Ovary (tissue), 7 donors: ENCODE measurements at regions not wholly inside any gene's neighbourhood (a gene's known extent, or its start where the extent isn't known, plus 50 kb on each side); places are given as distances from the start of the nearest gene placed in this dataset.
A peak's percentile ranks its signal among the peaks of the same experiment; 100 is the strongest.

Experiments used
- DNase-seq, 5 donors: peaks; one replicate each; pipeline ENCODE4 v3.0.0-alpha.2; 2019 to 2020
- H3K27ac ChIP-seq, 2 donors: fragments of 200-600 bp; one replicate each; pipeline versions ENCODE4 v1.5.1 to v1.8.0; 2019 to 2022
- H3K27me3 ChIP-seq: fragments of 200-600 bp; one replicate; pipeline ENCODE4 v1.8.0; 2022
- H3K36me3 ChIP-seq: fragments of 200-600 bp; sonication (generic); one replicate; pipeline ENCODE4 v1.5.1; 2019
- H3K4me1 ChIP-seq: one replicate; pipeline ENCODE4 v1.8.1; 2013; ENCODE audit warnings: mild to moderate bottlenecking, moderate library complexity; ENCODE audit not compliant: insufficient read depth
- H3K4me3 ChIP-seq: fragments of 200-600 bp; sonication (generic); one replicate; pipeline ENCODE4 v1.5.1; 2017
- H3K9me3 ChIP-seq, 2 donors: fragments of 200-600 bp in 1 of 2; sonication (generic) in 1 of 2; one replicate each; pipeline versions ENCODE4 v1.5.1 to v1.8.1; 2013 to 2019; ENCODE audit warnings: mild to moderate bottlenecking in 1 of 2, moderate library complexity in 1 of 2
- EP300 ChIP-seq: sonication (generic); formaldehyde crosslinking; IDR thresholded peaks from one replicate; pipeline ENCODE4 v1.6.1; 2017; ENCODE audit warnings: antibody characterized with exemption
- POLR2A ChIP-seq: fragments of 450-650 bp; IDR thresholded peaks from one replicate; pipeline ENCODE4 v1.6.1; 2017; ENCODE audit warnings: antibody characterized with exemption, mild to moderate bottlenecking, moderate library complexity
- WGBS, 3 donors: extraction: QIAGEN DNeasy Blood & Tissue Kit in 1 of 3; methylation state at CpG; one replicate each; pipeline versions ENCODE4 v1.1.5 to v1.1.7; 2013 to 2017; 5-methylcytosine and 5-hydroxymethylcytosine counted together
- intact Hi-C, 4 donors: fragments of 100-400 bp; cut with DNase I; formaldehyde crosslinking; loops; one replicate each; pipeline versions ENCODE4 v1.11.0 to v1.15.1; 2022 to 2023
- TF ChIP-seq, protein P1 (sequence below), 3 donors: fragments of 450-650 bp in 2 of 3; fragments of 200-600 bp in 1 of 3; IDR thresholded peaks; one replicate each; pipeline versions ENCODE4 v1.5.1 to v1.8.0; 2016 to 2022; ENCODE audit warnings: antibody characterized with exemption in 3 of 3, mild to moderate bottlenecking in 1 of 3
- donor health status: DM: no; HTN: no; CAD: no; lungs with moderate emphysema.
- donor health status: DM: no; HTN: no; CAD: no.
- donor health status: Bipolar disorder and iron deficiency.
- donor health status: DM: no; HTN: no; CAD: no.
- donor health status: DM: yes; HTN: yes; CAD: no.

GRCh38 chr20:4329232-4329631 is 80.1 kb upstream of the ADRA1D start:
- no peak for DNase-seq
- Histone ChIP-seq H3K4me3 (no peak overlapping the region), H3K27me3 (no peaks in the 10 kb centered on the region), H3K9me3 (no peaks in the 10 kb centered on the region), H3K27ac (no peak overlapping the region), H3K36me3 (no peaks in the 10 kb centered on the region), H3K4me1 (no peaks in the 10 kb centered on the region)
- WGBS, 3 donors = 62 to 70% (median 64%) methylated on average over 5 of the region's 5 CpGs
- intact Hi-C loops = no loop called here
- TF ChIP-seq, protein P1, sequence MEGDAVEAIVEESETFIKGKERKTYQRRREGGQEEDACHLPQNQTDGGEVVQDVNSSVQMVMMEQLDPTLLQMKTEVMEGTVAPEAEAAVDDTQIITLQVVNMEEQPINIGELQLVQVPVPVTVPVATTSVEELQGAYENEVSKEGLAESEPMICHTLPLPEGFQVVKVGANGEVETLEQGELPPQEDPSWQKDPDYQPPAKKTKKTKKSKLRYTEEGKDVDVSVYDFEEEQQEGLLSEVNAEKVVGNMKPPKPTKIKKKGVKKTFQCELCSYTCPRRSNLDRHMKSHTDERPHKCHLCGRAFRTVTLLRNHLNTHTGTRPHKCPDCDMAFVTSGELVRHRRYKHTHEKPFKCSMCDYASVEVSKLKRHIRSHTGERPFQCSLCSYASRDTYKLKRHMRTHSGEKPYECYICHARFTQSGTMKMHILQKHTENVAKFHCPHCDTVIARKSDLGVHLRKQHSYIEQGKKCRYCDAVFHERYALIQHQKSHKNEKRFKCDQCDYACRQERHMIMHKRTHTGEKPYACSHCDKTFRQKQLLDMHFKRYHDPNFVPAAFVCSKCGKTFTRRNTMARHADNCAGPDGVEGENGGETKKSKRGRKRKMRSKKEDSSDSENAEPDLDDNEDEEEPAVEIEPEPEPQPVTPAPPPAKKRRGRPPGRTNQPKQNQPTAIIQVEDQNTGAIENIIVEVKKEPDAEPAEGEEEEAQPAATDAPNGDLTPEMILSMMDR (IDR thresholded peaks at IDR 0.05) = no peak
- no peak for TF ChIP-seq EP300
- TF ChIP-seq POLR2A = no peak

DNA sequence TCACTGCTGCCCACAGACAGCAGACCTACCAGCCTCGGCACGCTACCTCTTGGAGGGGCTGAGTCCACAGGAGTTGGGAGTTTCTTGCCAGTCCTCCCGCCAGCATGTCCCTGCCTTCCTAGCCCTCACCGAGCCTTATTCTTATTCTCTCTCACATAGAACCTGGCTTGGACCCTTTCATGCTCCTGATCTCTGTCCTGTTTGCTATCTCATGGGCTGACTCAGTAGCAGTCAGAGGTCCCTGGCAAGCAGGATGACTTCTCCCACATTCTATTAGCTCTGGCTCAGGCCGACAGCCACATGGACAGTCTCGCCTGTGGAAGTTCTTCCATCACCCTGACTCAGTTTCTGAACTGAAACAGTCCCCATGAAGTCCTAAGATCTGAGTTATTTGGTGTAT is 79.5 kb upstream of the ADRA1D start:
- TF ChIP-seq EP300 (no peak), POLR2A (no peak)
- TF ChIP-seq, protein P1 (IDR thresholded peaks at IDR 0.05) = no peak
- H3K9me3 ChIP-seq = no peaks in the 10 kb centered on the region
- intact Hi-C loops = no loop called here

GRCh38 chr20:4327956-4328355 is 78.9 kb upstream of the ADRA1D start:
- WGBS, 3 donors = 70 to 84% (median 74%) methylated on average over 4 of the region's 4 CpGs
- Histone ChIP-seq H3K4me1 (no peaks in the 10 kb centered on the region), H3K4me3 (no peak overlapping the region), H3K9me3 (no peaks in the 10 kb centered on the region), H3K36me3 (no peaks in the 10 kb centered on the region), H3K27ac (no peak overlapping the region), H3K27me3 (no peaks in the 10 kb centered on the region)
- no peak for TF ChIP-seq EP300
- intact Hi-C loops = no loop called here
- DNase-seq = no peak

More for the DNA sequence above, 79.5 kb upstream of the ADRA1D start:
- H3K4me3 ChIP-seq = no peak overlapping the region
- 71 to 92% (median 91%) methylated on average over 6 of the region's 6 CpGs for WGBS, 3 donors
- no peaks in the 10 kb centered on the region for H3K36me3 ChIP-seq
- no peak for DNase-seq
- no peak overlapping the region for H3K27ac ChIP-seq
- H3K4me1 ChIP-seq = no peaks in the 10 kb centered on the region
- H3K27me3 ChIP-seq = no peaks in the 10 kb centered on the region

DNA sequence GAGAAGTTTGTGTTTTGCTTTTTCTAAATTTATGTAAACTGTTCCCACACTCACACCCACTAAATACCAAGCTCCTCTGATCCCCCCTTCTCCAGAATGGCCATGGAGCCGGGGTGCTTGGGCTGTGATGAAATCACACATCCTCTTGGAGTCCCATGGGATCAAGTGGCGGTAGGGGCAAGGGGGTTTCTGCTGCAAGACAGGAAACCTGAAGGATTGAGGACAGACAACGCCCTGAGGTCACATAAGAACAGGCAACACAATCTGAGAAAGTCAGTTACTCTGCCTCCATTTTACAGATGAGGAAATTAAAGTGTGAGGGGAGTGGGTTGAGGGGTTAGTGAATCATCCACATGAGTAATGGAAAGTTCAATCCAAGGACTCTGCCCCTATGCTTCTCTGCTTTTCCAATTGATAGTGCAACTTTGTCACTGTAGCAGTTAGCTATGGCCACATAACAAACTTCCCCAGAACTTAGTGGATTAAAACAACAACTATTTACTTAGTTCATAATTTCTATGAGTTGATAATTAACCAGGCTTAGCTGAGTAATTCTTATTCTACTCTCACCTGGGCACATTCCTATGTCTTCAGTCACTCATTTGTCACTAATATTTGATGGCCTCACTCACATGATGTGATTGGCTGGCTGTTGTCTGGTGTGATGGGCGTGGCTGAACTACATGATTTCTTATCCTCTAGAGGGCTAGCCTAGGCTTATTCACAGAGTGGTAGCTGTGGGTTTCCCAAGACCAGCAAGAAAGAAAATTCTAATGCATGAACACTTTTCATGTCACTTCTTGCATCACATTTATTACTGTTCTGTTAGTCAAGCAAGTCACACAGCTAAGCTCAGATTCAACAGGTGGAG is 77.3 kb upstream of the ADRA1D start:
- no peaks in the 10 kb centered on the region for H3K9me3 ChIP-seq
- H3K27ac ChIP-seq = no peak overlapping the region
- TF ChIP-seq POLR2A (no peak), EP300 (no peak)
- TF ChIP-seq, protein P1 (IDR thresholded peaks at IDR 0.05) = no peak
- intact Hi-C loops = no loop called here
- H3K27me3 ChIP-seq = no peaks in the 10 kb centered on the region
- no peaks in the 10 kb centered on the region for H3K36me3 ChIP-seq
- H3K4me1 ChIP-seq = no peaks in the 10 kb centered on the region
- WGBS, 3 donors = 44 to 56% (median 46%) methylated on average over 4 of the region's 4 CpGs
- H3K4me3 ChIP-seq = no peak overlapping the region
- DNase-seq = no peak

DNA sequence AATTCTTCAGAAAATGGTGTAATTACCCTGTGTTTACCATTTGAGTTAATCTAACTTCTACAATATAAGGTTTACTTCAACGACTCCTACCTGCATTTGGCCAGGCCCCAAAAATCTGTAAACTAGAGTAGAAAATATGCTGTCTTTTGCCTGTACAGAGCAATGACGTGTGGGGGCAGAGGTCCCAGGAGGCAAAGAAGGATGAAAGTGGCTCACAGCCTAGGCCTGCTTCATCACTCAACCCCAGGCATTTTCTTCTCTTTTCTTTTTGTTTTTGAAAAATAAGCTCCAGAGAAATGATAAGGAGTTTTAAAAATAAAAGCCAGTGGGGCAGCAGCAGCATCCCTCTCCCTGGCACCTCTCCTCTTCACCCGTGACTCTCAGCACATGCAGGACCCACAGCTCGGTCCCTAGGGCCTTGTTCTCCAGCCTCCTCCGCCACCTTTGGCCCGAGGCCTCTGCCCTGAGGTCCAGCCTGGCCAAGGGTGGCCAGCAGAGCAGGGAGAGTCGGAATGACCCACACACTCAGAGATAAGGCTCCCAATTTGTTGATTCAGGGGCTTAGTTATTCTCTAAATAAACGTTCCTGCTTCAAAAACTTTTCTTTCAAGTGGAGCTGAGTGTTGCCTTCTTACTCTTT is 76.6 kb upstream of the ADRA1D start:
- Histone ChIP-seq H3K9me3 (no peaks in the 10 kb centered on the region), H3K27me3 (no peaks in the 10 kb centered on the region), H3K27ac (no peak overlapping the region), H3K36me3 (no peaks in the 10 kb centered on the region), H3K4me1 (no peaks in the 10 kb centered on the region), H3K4me3 (no peak overlapping the region)
- TF ChIP-seq EP300 (no peak), POLR2A (no peak)
- TF ChIP-seq, protein P1 (IDR thresholded peaks at IDR 0.05) = no peak
- DNase-seq = peak in 1 of 5 donors; percentile 53
- intact Hi-C loops = no loop called here
- 13 to 19% (median 16%) methylated on average over 8 of the region's 8 CpGs for WGBS, 3 donors
